Choroid plexus epithelial cell (primary cell): ENCODE measurements at regions not wholly inside any gene's neighbourhood (a gene's known extent, or its start where the extent isn't known, plus 50 kb on each side); places are given as distances from the start of the nearest gene placed in this dataset.

ENCODE experiments used
- DNase-seq: peaks from one replicate; pipeline ENCODE4 v3.0.0-alpha.2; 2010; ENCODE audit warnings: low read depth
- H3K4me3 ChIP-seq: 2 replicates; pipeline ENCODE4 v1.5.1; 2011; ENCODE audit warnings: low read depth, mild to moderate bottlenecking, control low read depth, low read length, moderate library complexity
- TF ChIP-seq, protein P1 (sequence below): conservative IDR thresholded peaks from 2 replicates; pipeline ENCODE4 v1.5.1; 2011; ENCODE audit warnings: low read depth, mild to moderate bottlenecking, control low read depth, inconsistent platforms, low read length, moderate library complexity

- no peak overlapping the region for H3K4me3 ChIP-seq
- DNase-seq = no peak
- TF ChIP-seq, protein P1, sequence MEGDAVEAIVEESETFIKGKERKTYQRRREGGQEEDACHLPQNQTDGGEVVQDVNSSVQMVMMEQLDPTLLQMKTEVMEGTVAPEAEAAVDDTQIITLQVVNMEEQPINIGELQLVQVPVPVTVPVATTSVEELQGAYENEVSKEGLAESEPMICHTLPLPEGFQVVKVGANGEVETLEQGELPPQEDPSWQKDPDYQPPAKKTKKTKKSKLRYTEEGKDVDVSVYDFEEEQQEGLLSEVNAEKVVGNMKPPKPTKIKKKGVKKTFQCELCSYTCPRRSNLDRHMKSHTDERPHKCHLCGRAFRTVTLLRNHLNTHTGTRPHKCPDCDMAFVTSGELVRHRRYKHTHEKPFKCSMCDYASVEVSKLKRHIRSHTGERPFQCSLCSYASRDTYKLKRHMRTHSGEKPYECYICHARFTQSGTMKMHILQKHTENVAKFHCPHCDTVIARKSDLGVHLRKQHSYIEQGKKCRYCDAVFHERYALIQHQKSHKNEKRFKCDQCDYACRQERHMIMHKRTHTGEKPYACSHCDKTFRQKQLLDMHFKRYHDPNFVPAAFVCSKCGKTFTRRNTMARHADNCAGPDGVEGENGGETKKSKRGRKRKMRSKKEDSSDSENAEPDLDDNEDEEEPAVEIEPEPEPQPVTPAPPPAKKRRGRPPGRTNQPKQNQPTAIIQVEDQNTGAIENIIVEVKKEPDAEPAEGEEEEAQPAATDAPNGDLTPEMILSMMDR = no peak
These were observed 99.5 kb upstream of the MSX2 start for GRCh38 chr5:174624733-174625522.

DNA sequence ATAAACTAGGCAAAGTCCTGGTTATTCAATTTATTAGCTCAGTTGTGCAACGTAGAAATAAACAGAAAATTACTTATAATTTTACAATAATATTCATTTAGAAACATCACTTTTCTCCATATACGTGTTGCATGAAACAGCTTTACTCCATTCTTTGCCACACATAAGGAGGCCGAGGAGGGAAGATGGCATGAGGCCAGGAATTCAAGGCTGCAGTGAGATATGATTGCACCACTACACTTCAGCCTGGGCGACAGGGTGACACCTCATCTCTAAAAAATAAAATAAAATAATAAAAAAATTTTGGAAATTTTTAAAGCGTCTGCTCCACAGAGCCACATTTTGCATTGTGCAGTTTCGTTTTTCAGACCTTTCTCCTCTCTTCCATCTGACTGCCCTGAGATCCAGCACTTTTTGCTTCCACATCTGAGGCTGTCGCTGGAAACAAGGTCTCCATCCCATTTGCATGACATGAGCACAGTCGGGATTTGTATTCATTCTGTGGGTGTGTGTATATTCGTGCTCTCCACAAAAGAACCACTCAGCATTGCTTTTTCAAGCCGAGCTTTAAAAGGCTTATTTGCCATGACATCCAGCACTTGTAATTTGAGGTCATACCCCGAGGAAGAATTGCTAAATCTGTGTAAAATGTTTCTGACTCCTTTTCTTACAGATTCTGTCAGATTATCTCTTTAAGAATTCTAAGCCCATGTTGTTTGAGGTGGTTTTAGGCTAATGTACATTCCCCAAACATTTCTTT lies 98.6 kb upstream of the MSX2 start:
- DNase-seq = no peak

GRCh38 chr5:174626369-174626920 lies 97.9 kb upstream of the MSX2 start:
- TF ChIP-seq, protein P1 = no peak
- H3K4me3 ChIP-seq = no peak overlapping the region
- no peak for DNase-seq

More for the DNA sequence above, 98.6 kb upstream of the MSX2 start:
- TF ChIP-seq, protein P1 = no peak
- no peak overlapping the region for H3K4me3 ChIP-seq

- H3K4me3 ChIP-seq = no peak overlapping the region
These were observed 88.3 kb upstream of the MSX2 start for GRCh38 chr5:174636094-174636493.

DNA sequence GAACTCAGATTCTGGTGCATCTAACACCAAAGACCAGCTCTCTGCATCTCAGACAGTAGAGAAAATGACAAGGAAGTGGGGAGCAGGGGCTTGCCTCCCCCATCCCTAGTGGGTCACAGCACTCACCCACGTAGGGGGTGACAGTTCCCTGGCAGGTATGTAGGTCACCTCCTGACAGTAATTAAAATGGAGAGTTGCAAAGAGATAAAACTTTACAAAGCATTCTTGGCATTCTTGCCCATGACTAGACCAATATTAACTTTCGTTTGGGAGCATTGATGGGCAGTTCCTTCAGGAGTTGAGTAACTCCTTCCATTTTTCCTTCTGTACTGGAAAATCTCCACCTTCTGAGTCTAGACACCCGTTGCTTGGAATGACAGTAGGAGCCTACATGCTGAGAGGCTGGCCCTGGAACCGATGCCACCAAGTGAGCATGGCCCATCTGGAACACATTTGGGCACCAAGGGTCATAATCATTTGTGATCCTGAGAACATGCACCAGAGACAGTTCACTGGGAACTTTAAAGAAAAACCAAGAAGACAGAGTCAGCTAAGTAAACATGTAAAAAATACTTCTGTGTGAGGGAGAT lies 81.5 kb upstream of the MSX2 start:
- no peak overlapping the region for H3K4me3 ChIP-seq
- no peak for DNase-seq
- TF ChIP-seq, protein P1 = no peak

More at GRCh38 chr5:174636094-174636493, 88.3 kb upstream of the MSX2 start:
- DNase-seq = no peak
- TF ChIP-seq, protein P1 = no peak

GRCh38 chr5:174644436-174644835 lies 79.9 kb upstream of the MSX2 start:
- no peak for DNase-seq
- no peak overlapping the region for H3K4me3 ChIP-seq
- TF ChIP-seq, protein P1 = no peak
